ENCODE measurements at regions not wholly inside any gene's neighbourhood (a gene's known extent, or its start where the extent isn't known, plus 50 kb on each side); places are given as distances from the start of the nearest gene placed in this dataset.

DNA sequence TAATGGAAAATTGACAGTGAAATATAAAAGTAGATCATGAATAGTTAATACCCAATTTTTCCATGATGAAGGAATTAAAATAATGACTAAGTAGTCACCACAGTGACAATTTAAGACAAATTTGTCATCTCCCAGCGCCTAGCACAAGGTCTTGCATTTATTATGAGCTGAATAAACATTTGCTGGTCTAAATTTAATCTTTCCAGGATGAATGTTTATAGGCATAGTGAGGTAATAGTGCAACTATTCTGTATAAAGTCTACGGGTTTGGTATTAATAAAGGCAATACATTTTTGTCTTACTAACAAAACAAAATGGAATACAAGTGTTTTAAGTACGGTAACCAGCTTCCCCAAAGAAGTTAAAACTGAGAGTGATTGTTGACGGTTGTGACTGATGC is 209.3 kb downstream of the CD47 start:
- no peak for DNase-seq (ENCODE audit: low read depth)
- TF ChIP-seq, protein P1, sequence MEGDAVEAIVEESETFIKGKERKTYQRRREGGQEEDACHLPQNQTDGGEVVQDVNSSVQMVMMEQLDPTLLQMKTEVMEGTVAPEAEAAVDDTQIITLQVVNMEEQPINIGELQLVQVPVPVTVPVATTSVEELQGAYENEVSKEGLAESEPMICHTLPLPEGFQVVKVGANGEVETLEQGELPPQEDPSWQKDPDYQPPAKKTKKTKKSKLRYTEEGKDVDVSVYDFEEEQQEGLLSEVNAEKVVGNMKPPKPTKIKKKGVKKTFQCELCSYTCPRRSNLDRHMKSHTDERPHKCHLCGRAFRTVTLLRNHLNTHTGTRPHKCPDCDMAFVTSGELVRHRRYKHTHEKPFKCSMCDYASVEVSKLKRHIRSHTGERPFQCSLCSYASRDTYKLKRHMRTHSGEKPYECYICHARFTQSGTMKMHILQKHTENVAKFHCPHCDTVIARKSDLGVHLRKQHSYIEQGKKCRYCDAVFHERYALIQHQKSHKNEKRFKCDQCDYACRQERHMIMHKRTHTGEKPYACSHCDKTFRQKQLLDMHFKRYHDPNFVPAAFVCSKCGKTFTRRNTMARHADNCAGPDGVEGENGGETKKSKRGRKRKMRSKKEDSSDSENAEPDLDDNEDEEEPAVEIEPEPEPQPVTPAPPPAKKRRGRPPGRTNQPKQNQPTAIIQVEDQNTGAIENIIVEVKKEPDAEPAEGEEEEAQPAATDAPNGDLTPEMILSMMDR (IDR thresholded peaks at IDR 0.05; ENCODE audit: control insufficient read depth, insufficient read depth, low read depth, low read length, missing control alignments) = no peak
- no peak overlapping the region for H3K4me3 ChIP-seq (ENCODE audit: control insufficient read depth, low read depth, low read length)

DNA sequence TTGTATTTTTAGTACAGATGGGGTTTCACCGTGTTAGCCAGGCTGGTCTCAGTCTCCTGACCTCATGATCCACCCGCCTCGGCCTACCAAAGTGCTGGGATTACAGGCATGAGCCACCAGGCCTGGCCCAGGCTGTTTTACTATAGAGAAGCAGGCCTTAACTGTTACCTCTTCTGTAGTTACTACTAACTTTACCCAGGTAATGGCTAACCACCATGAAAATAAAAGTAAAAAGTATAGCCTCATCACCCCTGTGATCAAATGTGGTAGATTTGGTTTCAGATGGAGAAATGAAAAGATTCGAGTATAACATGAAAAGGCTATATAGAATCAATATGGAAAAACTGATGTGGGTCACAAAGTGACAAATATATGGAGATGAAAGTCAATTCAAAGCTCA is 210.1 kb downstream of the CD47 start:
- TF ChIP-seq, protein P1 (IDR thresholded peaks at IDR 0.05; ENCODE audit: control insufficient read depth, insufficient read depth, low read depth, low read length, missing control alignments) = no peak

DNA sequence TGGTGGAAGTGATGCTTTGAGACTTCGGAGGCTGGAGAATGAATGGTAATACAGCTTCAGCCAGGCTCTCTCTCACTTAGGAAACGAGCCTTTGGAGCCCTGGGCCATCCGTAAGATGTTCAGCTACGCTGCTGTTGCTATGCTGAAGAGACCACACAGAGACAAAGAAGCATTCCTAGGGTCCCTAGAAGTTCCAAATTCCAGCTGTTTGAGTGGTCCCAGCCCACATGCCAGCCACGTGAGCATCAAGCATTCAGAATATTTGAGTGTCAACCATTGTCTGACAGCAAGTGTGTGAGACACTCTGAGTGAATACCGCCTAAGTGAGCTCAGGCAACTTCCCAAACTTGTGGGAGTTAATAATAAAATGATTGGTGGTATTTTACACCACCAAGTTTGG is 212.9 kb downstream of the CD47 start:
- TF ChIP-seq, protein P1 (IDR thresholded peaks at IDR 0.05; ENCODE audit: control insufficient read depth, insufficient read depth, low read depth, low read length, missing control alignments) = no peak
- H3K4me3 ChIP-seq (ENCODE audit: control insufficient read depth, low read depth, low read length) = no peak overlapping the region
- DNase-seq (ENCODE audit: low read depth) = no peak

More for the DNA sequence above, 210.1 kb downstream of the CD47 start:
- no peak overlapping the region for H3K4me3 ChIP-seq (ENCODE audit: control insufficient read depth, low read depth, low read length)
- no peak for DNase-seq (ENCODE audit: low read depth)

DNA sequence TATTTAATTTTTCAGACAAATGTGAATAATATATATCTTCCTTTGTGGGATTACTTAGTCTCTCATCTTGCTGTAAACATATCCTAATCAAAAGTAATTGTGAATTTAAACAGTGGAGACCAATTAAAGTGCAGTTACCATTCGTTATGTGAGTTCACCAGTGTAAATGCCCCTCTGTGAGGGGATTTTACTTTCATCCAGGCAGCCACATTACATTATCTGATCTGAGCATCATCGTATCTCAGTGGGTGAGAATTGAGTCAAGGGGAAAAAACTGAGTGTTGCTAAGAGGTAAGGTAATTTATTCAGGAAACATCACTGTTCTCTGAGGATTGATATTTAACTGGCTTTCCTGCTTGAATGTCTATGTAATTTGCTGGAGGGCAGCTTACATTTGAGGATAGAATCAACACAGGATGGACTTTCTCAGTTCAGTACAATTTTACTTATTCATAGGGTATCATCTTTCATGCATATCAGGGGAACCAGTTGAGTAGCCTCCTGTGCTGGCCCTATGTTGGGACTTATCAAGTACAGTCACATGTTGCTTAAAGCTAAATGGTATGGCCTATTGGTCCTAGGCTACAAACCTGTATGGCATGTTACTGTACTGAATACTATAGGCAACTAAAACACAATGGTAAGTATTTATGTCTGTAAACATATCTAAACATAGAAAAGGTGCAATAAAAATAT is 219.7 kb downstream of the CD47 start:
- TF ChIP-seq, protein P1 (IDR thresholded peaks at IDR 0.05; ENCODE audit: control insufficient read depth, insufficient read depth, low read depth, low read length, missing control alignments) = no peak
- no peak for DNase-seq (ENCODE audit: low read depth)

DNA sequence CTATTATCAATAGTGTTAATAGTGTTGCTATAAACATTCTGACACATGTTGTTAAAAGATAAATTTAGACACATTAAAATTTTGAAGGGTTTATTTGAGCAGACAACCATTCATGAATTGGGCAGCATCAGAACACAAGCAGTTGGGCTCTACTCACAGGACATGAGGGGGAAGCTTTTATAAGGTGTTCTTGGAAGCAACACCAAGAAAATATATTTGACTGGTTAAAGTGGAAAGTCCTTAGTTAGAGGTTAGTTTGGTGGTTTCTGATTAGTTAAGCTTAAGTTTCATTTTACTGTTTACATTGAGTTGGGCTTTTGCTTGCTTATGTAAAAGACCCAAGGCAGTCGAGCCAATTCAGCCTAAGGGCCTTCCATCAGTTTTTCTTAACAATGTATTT is 220.7 kb downstream of the CD47 start:
- no peak for DNase-seq (ENCODE audit: low read depth)
- no peak overlapping the region for H3K4me3 ChIP-seq (ENCODE audit: control insufficient read depth, low read depth, low read length)
- TF ChIP-seq, protein P1 (IDR thresholded peaks at IDR 0.05; ENCODE audit: control insufficient read depth, insufficient read depth, low read depth, low read length, missing control alignments) = no peak

More for the DNA sequence above, 219.7 kb downstream of the CD47 start:
- no peak overlapping the region for H3K4me3 ChIP-seq (ENCODE audit: control insufficient read depth, low read depth, low read length)

DNA sequence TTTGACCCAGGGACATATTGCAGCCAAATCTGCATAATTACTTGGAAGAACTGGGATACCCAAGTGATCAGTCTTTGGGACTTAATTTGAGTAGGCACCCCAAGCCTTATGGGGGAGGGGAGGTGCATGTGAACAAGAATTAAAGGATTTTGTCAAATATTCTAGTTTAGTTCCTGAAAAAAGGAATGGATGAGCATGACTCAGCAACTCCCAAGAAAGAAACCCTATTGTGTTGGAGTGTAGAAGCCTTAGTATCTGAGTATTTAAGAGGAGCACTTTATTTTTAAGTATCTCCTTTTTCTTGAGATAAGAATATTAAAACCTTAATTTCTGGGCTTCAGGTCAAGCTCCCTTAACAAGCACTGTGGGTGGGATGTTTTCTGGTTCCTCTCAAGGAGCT is 222.4 kb downstream of the CD47 start:
- TF ChIP-seq, protein P1 (IDR thresholded peaks at IDR 0.05; ENCODE audit: control insufficient read depth, insufficient read depth, low read depth, low read length, missing control alignments) = no peak
- no peak for DNase-seq (ENCODE audit: low read depth)
- H3K4me3 ChIP-seq (ENCODE audit: control insufficient read depth, low read depth, low read length) = no peak overlapping the region
